HG02642 (cell line): ENCODE measurements at regions not wholly inside any gene's neighbourhood (a gene's known extent, or its start where the extent isn't known, plus 50 kb on each side); places are given as distances from the start of the nearest gene placed in this dataset.

Experiments
- ATAC-seq: cut with Tn5 transposase; IDR thresholded peaks from one replicate; pipeline ENCODE4 v1.9.1; 2021; ENCODE audit warnings: mild to moderate bottlenecking; ENCODE audit not compliant: unreplicated experiment, poor library complexity

DNA sequence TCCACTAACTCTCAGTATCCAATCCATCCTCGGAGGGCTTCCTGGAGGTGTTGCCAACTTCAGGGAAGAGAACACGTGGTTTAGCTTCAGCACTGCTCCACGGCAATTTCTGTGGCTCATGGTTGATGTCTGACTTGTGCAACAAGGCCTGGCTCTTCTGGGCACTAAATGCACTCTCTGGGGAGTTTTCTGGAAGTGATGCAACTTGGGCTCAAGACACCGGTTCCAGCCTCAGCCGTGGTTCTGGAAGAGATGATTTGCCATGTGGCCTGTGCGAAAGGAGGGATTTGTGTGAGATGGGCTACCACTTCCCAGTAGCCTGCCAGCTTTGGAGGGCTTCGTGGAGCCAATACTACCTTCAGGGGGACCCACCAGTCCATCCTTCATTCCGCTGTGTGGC, 118.6 kb upstream of the RTL1 start:
- ATAC-seq = no peak

DNA sequence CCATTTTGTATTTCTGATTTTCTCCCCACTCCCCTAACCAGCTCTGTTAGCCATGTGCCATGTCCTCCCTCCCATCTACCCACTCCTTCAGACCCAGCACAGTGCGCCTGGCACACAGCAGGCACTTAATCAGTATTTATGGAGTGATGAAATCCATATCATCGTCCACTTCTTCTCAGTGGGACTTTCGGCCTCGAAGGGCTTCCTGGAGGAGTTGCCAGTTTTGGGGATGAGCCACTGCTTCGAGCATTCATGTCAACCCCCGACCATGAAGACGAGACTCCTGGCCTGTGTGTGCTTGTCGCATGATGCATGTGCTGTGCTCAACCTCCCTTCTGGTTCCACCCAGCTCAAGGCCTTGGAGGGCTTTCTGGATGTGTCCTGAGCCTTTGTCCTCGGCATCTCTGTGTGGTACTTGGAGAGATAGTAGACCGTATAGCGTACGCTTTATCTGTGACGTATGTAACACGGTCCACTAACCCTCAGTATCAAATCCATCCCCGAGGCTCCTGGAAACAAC, 119.5 kb upstream of the RTL1 start:
- no peak for ATAC-seq

DNA sequence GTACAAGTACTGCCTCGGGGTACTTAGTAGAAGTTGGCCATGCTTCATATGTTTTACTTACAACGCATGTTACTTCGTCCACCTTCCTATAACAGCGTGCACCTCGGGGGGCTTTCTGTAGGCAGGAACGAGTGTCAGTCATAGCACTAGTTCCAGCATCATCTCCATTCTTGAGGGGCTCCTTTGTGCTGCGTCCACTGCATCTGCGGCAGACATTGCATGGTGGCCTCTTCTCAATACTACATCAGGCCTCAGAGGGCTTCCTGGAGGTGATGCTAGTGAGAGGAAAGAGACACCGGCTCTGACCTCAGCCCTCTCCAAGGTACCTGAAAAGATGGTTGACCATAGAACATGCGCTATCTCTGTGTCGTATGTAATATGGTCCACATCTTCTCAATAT, 121.2 kb upstream of the RTL1 start:
- no peak for ATAC-seq

GRCh38 chr14:101025131-101025530, 121.6 kb upstream of the RTL1 start:
- no peak for ATAC-seq

DNA sequence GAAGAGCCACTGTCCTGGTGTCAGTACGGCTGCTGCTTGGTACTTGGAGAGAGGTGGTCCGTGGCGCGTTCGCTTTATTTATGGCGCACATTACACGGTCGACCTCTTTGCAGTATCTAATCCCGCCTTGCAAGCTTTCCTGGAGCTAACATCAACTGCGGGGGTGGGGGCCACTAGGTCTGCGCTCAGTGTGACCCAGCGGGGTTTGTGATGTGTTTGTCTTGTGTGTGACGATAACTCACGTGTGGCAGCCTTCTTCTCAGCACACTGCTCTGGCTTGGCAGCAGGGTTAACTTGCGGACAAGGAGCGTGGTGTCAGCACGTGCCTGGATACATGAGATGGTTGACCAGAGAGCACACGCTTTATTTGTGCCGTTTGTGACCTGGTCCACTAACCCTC, 122.2 kb upstream of the RTL1 start:
- no peak for ATAC-seq

GRCh38 chr14:101026341-101026740, 122.8 kb upstream of the RTL1 start:
- ATAC-seq = no peak

GRCh38 chr14:101027291-101027690, 123.8 kb upstream of the RTL1 start:
- no peak for ATAC-seq

DNA sequence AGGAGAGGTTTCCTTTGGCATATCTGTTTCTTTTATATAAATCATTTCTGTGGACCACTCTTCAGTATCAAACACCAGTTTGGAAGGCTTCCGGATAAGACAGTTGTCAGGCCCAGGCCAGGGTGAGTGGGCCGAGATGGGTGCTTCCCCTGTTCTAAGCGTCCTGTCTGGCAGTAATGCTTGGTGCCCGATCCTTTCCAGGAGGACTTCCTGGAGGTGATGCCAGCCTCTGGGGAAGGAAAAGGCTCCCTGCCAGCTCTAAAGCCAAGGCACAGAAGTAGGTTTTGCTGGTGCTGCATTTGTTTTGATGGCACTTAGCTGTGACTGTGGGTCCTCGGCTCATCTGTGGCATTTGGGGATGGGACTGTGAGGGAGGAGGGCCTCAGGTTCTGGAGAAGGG, 124.4 kb upstream of the RTL1 start:
- ATAC-seq = no peak

DNA sequence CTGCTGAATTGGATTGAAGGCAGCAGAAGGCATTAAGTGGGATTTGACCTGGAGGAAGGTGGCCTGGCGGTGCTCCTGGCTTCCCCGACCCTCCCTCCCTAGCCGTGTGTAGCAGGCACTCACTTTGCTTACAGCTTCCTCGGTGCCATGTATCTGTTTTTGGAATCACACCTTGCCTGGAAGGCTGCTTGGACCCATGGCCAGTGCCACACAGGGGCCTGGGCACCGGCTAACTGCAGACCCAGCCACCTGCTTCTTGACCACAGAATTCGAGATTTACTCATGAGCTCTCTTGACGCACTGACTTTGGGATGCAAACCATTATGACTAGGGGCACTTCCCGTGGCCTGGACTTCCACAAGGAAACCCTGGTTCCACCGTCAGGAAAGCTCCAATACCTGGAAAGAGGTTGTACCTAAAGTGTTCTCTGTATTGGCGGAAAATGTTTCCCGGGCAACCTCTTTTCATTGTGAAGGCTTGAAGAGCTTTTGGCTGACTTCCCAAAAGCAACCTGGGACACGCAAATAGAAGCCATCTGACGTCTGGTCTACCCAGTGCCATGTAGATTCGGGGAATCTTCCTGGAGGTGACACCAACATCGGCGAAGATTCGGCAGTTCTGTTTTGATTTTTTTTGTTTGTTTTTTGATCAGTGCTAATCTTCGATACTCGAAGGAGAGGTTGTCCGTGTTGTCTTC, 125.6 kb upstream of the RTL1 start:
- no peak for ATAC-seq

- ATAC-seq = no peak
These were observed 126.3 kb upstream of the RTL1 start for GRCh38 chr14:101029668-101030290.

- no peak for ATAC-seq
These were observed 127.1 kb upstream of the RTL1 start for GRCh38 chr14:101030586-101030985.

DNA sequence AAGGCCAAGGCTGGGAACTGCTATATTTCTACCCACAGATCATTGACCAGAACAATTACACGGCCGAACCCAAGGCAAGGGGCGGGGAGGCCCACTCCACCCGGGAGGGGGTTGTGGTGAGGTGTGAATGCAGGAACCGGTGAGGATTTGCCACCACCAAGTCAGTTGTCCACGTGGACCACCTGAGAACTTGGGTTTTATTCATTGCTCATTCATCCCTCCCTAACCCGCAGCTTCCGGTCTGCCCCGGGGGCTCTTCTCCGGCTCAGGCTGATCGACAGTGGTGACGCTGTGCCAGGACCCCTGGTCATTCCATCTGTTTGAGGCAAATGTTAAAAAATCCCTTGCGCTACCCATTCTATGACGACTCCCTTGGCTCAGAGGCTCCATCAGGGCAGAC, 127.7 kb upstream of the RTL1 start:
- ATAC-seq = no peak

GRCh38 chr14:101031721-101032120, 128.2 kb upstream of the RTL1 start:
- ATAC-seq = no peak

GRCh38 chr14:101032433-101032832, 128.9 kb upstream of the RTL1 start:
- ATAC-seq = no peak

DNA sequence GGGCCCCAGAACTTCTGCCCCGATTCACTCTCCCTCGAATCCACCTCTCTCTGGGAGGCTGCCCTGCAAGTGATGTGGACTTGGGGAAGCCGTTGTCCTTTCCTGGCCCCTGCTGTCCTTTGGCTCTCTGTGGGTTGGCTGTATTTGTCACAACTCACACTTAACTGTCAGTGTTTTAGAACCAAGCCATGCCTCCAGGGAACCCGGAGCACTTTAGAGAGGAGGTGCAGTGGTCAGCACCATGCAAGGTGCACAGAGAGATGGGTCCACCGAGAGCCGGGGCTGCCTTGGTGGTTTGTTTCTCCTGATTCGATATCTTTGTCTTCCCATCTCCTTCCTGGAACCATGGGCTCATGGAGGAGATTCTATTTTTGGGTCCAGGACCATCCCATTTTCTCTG, 129.5 kb upstream of the RTL1 start:
- ATAC-seq = no peak

DNA sequence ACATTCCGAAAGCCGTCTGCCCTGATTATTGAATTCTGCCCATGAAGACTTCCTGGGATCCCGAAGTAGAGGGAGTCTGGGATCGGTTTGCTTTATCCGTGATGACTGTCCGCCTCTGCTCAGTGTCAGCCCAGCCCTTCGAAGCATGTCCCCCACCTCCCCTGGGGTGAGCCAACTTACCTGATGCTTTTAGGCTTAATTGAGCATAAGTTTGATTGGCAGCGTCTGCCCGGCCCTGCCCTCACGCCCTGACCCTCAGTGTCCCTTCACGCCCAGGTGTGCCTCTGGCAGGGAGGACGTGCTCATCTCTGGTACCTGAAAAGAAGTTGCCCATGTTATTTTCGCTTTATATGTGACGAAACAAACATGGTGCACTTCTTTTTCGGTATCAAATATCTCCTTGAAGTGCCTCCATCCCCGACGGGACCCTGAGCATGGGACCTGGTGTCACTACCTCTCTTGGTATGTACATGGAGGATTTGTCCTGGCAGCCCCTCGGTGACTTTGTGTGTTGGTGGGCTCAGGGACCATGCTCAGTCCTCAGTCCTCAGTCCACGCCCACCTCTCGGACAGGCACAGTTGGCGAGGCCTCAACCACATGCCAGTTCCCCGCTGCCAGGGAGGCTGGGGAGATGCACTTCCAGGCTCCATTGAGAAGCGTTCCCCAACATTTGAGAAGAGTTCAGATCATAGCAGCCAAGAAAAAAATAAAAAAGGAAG, 130.1 kb upstream of the RTL1 start:
- no peak for ATAC-seq

DNA sequence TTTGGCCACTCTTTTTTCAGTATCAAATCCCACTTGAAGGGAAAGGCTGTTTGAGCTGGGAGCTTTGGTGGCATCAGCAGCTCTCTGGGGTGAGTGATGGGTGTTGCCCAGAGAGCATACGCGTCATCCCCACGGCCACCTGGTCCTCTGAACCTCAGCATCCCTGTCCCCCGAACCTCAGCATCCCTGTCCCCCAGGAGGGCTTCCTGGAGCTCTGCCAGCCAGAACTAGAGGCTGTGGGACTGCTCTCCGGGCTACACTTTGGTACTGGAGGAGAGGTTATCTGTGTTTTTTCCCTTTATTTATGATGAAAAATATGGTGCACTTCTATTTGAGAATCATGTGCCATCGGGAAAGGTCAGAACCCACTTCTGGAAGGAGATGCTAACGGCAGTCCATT, 131.5 kb upstream of the RTL1 start:
- ATAC-seq = no peak

DNA sequence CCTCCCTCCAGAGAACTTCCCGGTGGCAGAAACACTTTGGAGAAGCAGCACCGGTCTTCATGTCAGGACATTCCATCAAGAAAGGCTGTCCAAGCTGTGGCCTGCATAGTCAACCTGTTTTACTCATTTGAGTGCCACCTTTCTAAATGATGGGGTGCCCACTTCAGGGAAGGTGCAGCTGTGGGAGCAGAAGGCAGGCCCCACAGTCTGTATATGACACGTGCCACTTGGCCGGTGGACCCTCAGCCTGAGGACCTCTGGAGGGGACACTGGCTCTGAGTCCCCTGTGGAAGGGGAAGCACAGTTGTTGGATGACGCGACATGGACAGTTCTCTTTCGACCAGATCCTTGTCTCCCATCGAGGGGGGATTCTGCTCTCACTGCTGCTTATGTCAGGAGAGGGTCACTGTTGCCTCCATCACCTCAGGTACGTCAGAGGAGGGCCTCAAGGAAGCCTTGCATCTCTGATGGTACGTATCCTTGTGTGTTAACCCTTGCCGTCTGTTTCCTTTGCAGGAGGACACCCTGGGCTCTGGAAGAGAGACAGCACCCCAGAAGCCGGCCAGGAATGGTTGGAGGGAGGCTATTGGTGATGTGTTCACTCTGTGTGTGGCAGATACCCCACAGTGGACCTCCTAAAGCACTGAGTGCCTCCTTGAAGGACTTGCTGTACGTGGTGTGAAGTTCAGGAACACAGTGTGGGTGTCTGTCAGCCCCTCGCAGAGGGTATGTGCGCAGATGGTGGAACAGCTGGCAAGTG, 132.1 kb upstream of the RTL1 start:
- ATAC-seq = no peak

- no peak for ATAC-seq
These were observed 133.7 kb upstream of the RTL1 start for GRCh38 chr14:101037021-101037817.
